H9 (cell line): ENCODE measurements at regions not wholly inside any gene's neighbourhood (a gene's known extent, or its start where the extent isn't known, plus 50 kb on each side); places are given as distances from the start of the nearest gene placed in this dataset.

Experiments used
- DNase-seq: peaks from one replicate; pipeline ENCODE4 v3.0.0-alpha.2; 2017
- H2AFZ ChIP-seq: one replicate; pipeline ENCODE4 v1.6.1; 2013; ENCODE audit warnings: mild to moderate bottlenecking, low read length, control low read depth, moderate library complexity
- H2AK5ac ChIP-seq: 2 replicates; pipeline ENCODE4 v1.6.1; 2013; ENCODE audit warnings: low read length, control low read depth, mixed read lengths; ENCODE audit not compliant: insufficient read length
- H2BK120ac ChIP-seq: one replicate; pipeline ENCODE4 v1.6.1; 2013; ENCODE audit warnings: low read depth, mild to moderate bottlenecking, low read length, control low read depth, inconsistent platforms; ENCODE audit not compliant: poor library complexity, severe bottlenecking
- H2BK12ac ChIP-seq: 2 replicates; pipeline ENCODE4 v1.6.1; 2013; ENCODE audit warnings: low read length, control low read depth, mixed read lengths, low read depth; ENCODE audit not compliant: insufficient read length
- H2BK15ac ChIP-seq: 2 replicates; pipeline ENCODE4 v1.6.1; 2013; ENCODE audit warnings: low read depth, low read length, control low read depth
- H2BK20ac ChIP-seq: one replicate; pipeline ENCODE4 v1.6.1; 2013; ENCODE audit warnings: low read depth, mild to moderate bottlenecking, low read length, control low read depth, inconsistent platforms; ENCODE audit not compliant: poor library complexity, severe bottlenecking
- H2BK5ac ChIP-seq: 2 replicates; pipeline ENCODE4 v1.6.1; 2013; ENCODE audit warnings: low read length, control low read depth, mixed read lengths; ENCODE audit not compliant: insufficient read length
- H3K14ac ChIP-seq: 2 replicates; pipeline ENCODE4 v1.6.1; 2013; ENCODE audit warnings: low read length, control low read depth; ENCODE audit not compliant: insufficient read depth
- H3K18ac ChIP-seq: 2 replicates; pipeline ENCODE4 v1.6.1; 2013; ENCODE audit warnings: low read depth, mild to moderate bottlenecking, mixed read lengths, low read length, control low read depth; ENCODE audit not compliant: insufficient read length
- H3K23ac ChIP-seq: 2 replicates; pipeline ENCODE4 v1.6.1; 2013; ENCODE audit warnings: low read length, control low read depth, mixed read lengths, low read depth; ENCODE audit not compliant: insufficient read length
- H3K23me2 ChIP-seq: 2 replicates; pipeline ENCODE4 v1.6.1; 2013; ENCODE audit warnings: low read depth, mild to moderate bottlenecking, mixed read lengths, low read length, control low read depth; ENCODE audit not compliant: insufficient read length, poor library complexity, severe bottlenecking
- H3K27ac ChIP-seq: 2 replicates; pipeline ENCODE4 v1.5.1; 2013; ENCODE audit warnings: low read length, control low read depth, mixed read lengths, low read depth; ENCODE audit not compliant: insufficient read length
- H3K27me3 ChIP-seq: 2 replicates; pipeline ENCODE4 v1.6.1; 2013; ENCODE audit warnings: low read length, control low read depth, inconsistent platforms; ENCODE audit not compliant: insufficient read depth
- H3K4ac ChIP-seq: 2 replicates; pipeline ENCODE4 v1.6.1; 2013; ENCODE audit warnings: low read depth, mild to moderate bottlenecking, control low read depth, inconsistent platforms, low read length, moderate library complexity
- H3K4me1 ChIP-seq: 2 replicates; pipeline ENCODE4 v1.6.1; 2013; ENCODE audit warnings: low read length, control low read depth, inconsistent platforms; ENCODE audit not compliant: insufficient read depth
- H3K4me2 ChIP-seq: 2 replicates; pipeline ENCODE4 v1.6.1; 2013; ENCODE audit warnings: low read length, control low read depth, mixed read lengths; ENCODE audit not compliant: insufficient read length, insufficient read depth
- H3K56ac ChIP-seq: 2 replicates; pipeline ENCODE4 v1.6.1; 2013; ENCODE audit warnings: low read depth, mild to moderate bottlenecking, mixed read lengths, low read length, control low read depth; ENCODE audit not compliant: insufficient read length
- H3K79me1 ChIP-seq: 2 replicates; pipeline ENCODE4 v1.6.1; 2013; ENCODE audit warnings: low read depth, mild to moderate bottlenecking, moderate library complexity, low read length, control low read depth, inconsistent platforms; ENCODE audit not compliant: insufficient read depth, poor library complexity, severe bottlenecking
- H3K79me2 ChIP-seq: 2 replicates; pipeline ENCODE4 v1.6.1; 2013; ENCODE audit warnings: low read length, control low read depth, inconsistent platforms; ENCODE audit not compliant: insufficient read depth
- H3K9ac ChIP-seq: 2 replicates; pipeline ENCODE4 v1.6.1; 2013; ENCODE audit warnings: low read length, control low read depth, mixed read lengths; ENCODE audit not compliant: insufficient read length; ENCODE audit errors: extremely low read depth
- H3K9me3 ChIP-seq: one replicate; pipeline ENCODE4 v1.6.1; 2013; ENCODE audit warnings: low read depth, low read length, inconsistent platforms; ENCODE audit not compliant: control insufficient read depth
- H3T11ph ChIP-seq: one replicate; pipeline ENCODE4 v1.6.1; 2013; ENCODE audit warnings: mild to moderate bottlenecking, low read length, control low read depth, inconsistent platforms
- H4K20me1 ChIP-seq: one replicate; pipeline ENCODE4 v1.6.1; 2013; ENCODE audit not compliant: control insufficient read depth, insufficient read length, insufficient read depth
- H4K5ac ChIP-seq: 2 replicates; pipeline ENCODE4 v1.6.1; 2013; ENCODE audit warnings: low read depth, mild to moderate bottlenecking, mixed read lengths, low read length, control low read depth; ENCODE audit not compliant: insufficient read length
- H4K8ac ChIP-seq: replicated peaks from 2 replicates; pipeline ENCODE4 v1.6.1; 2013; ENCODE audit warnings: low read length, control low read depth, mixed read lengths, low read depth; ENCODE audit not compliant: insufficient read length
- H4K91ac ChIP-seq: 2 replicates; pipeline ENCODE4 v1.6.1; 2013; ENCODE audit warnings: low read depth, mild to moderate bottlenecking, moderate library complexity, mixed read lengths, low read length, control low read depth; ENCODE audit not compliant: insufficient read length
- H3K27ac Mint-ChIP-seq, 3 experiments: 2 replicates in 2 of 3; 3 replicates in 1 of 3; pipeline ENCODE4 v1.8.0; 2020 to 2021; ENCODE audit warnings: mixed read lengths in 3 of 3, mild to moderate bottlenecking in 1 of 3, moderate library complexity in 1 of 3
- H3K27me3 Mint-ChIP-seq: 2 replicates; pipeline ENCODE4 v1.8.0; 2021; ENCODE audit warnings: low read depth, mild to moderate bottlenecking, moderate library complexity, mixed read lengths
- H3K36me3 Mint-ChIP-seq, 3 experiments: 2 replicates in 2 of 3; 3 replicates in 1 of 3; pipeline ENCODE4 v1.8.0; 2020 to 2021; ENCODE audit warnings: low read depth in 3 of 3, mixed read lengths in 3 of 3; ENCODE audit not compliant: insufficient read depth in 1 of 3
- H3K4me1 Mint-ChIP-seq, 2 experiments: 2 replicates each; pipeline ENCODE4 v1.8.0; 2020; ENCODE audit warnings: mixed read lengths in 2 of 2
- H3K4me3 Mint-ChIP-seq, 2 experiments: 2 replicates in 1 of 2; 3 replicates in 1 of 2; pipeline ENCODE4 v1.8.0; 2020 to 2021; ENCODE audit warnings: mild to moderate bottlenecking in 2 of 2, mixed read lengths in 2 of 2, moderate library complexity in 1 of 2
- H3K9me3 Mint-ChIP-seq, 2 experiments: 2 replicates in 1 of 2; 3 replicates in 1 of 2; pipeline ENCODE4 v1.8.0; 2020; ENCODE audit warnings: mild to moderate bottlenecking in 2 of 2, mixed read lengths in 2 of 2, moderate library complexity in 1 of 2
- WGBS: extraction: QIAGEN DNeasy Blood & Tissue Kit; methylation state at CpG from one replicate; pipeline ENCODE4 v1.1.7; 2013; ENCODE audit warnings: missing lambda C conversion rate, low lambda C conversion rate, mixed read lengths; ENCODE audit not compliant: insufficient read length; ENCODE audit errors: extremely low coverage; 5-methylcytosine and 5-hydroxymethylcytosine counted together
- TF ChIP-seq, protein P1 (sequence below): fragments of 200-600 bp; sonication (generic); conservative IDR thresholded peaks from 3 replicates; pipeline ENCODE4 v1.8.0; 2021; ENCODE audit warnings: antibody characterized with exemption, mild to moderate bottlenecking

DNA sequence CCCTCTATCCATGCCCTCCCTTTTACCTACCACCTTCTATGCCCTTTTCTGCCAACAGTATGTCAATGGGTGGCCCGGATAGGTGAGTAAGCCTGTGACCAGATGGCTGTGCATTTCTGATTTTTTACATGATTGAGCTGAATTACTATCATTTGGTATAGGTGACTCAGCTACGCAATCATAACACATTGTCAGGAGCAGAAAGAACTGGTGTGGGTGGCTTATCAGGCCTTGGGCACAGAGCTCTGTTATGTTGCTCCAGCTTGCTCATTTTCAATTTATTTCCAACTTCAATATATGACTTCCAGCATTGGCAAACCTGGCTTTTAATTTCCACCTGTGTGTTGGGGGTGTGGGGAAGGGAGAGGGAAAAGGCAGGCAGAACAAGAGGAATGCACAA, 86.6 kb upstream of the AGBL1 start:
- no peak overlapping the region for H2BK15ac ChIP-seq
- no peaks in the 10 kb centered on the region for H3K79me2 ChIP-seq
- no peaks in the 10 kb centered on the region for H3K23me2 ChIP-seq
- H3T11ph ChIP-seq: no peak overlapping the region
- H3K27me3 Mint-ChIP-seq: no peaks in the 10 kb centered on the region
- H3K4ac ChIP-seq: no peak overlapping the region
- H3K4me2 ChIP-seq: no peak overlapping the region
- H2BK5ac ChIP-seq: no peak overlapping the region
- H3K79me1 ChIP-seq: no peaks in the 10 kb centered on the region
- TF ChIP-seq, protein P1, sequence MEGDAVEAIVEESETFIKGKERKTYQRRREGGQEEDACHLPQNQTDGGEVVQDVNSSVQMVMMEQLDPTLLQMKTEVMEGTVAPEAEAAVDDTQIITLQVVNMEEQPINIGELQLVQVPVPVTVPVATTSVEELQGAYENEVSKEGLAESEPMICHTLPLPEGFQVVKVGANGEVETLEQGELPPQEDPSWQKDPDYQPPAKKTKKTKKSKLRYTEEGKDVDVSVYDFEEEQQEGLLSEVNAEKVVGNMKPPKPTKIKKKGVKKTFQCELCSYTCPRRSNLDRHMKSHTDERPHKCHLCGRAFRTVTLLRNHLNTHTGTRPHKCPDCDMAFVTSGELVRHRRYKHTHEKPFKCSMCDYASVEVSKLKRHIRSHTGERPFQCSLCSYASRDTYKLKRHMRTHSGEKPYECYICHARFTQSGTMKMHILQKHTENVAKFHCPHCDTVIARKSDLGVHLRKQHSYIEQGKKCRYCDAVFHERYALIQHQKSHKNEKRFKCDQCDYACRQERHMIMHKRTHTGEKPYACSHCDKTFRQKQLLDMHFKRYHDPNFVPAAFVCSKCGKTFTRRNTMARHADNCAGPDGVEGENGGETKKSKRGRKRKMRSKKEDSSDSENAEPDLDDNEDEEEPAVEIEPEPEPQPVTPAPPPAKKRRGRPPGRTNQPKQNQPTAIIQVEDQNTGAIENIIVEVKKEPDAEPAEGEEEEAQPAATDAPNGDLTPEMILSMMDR: no peak
- WGBS: no CpG with 5 or more reads among the region's 2 CpGs
- H3K27ac Mint-ChIP-seq: no peak overlapping the region
- no peaks in the 10 kb centered on the region for H3K36me3 Mint-ChIP-seq
- no peak overlapping the region for H3K23ac ChIP-seq
- H3K4me3 Mint-ChIP-seq: no peak overlapping the region
- no peak overlapping the region for H2BK12ac ChIP-seq
- no peak overlapping the region for H4K5ac ChIP-seq
- no peaks in the 10 kb centered on the region for H4K20me1 ChIP-seq
- no peak overlapping the region for H2AFZ ChIP-seq
- no peak overlapping the region for H4K91ac ChIP-seq
- H3K18ac ChIP-seq: no peak overlapping the region
- no peak overlapping the region for H4K8ac ChIP-seq
- no peak overlapping the region for H3K27ac ChIP-seq
- H3K27me3 ChIP-seq: no peaks in the 10 kb centered on the region
- no peak overlapping the region for H2AK5ac ChIP-seq
- H3K4me1 Mint-ChIP-seq: peaks cover 0 to 3% of the 10 kb centered on the region in 2 experiments; a peak in 3 of 4 replicates
- no peaks in the 10 kb centered on the region for H3K9me3 ChIP-seq
- no peak overlapping the region for H2BK20ac ChIP-seq
- no peak overlapping the region for H3K14ac ChIP-seq
- H3K4me1 ChIP-seq: no peaks in the 10 kb centered on the region
- H2BK120ac ChIP-seq: no peak overlapping the region
- DNase-seq: no peak
- peaks cover 0 to 5% of the 10 kb centered on the region in 2 experiments; a peak in 2 of 5 replicates for H3K9me3 Mint-ChIP-seq
- H3K9ac ChIP-seq: no peak overlapping the region
- H3K56ac ChIP-seq: no peak overlapping the region
